ENCODE measurements at regions not wholly inside any gene's neighbourhood (a gene's known extent, or its start where the extent isn't known, plus 50 kb on each side); places are given as distances from the start of the nearest gene placed in this dataset.

DNA sequence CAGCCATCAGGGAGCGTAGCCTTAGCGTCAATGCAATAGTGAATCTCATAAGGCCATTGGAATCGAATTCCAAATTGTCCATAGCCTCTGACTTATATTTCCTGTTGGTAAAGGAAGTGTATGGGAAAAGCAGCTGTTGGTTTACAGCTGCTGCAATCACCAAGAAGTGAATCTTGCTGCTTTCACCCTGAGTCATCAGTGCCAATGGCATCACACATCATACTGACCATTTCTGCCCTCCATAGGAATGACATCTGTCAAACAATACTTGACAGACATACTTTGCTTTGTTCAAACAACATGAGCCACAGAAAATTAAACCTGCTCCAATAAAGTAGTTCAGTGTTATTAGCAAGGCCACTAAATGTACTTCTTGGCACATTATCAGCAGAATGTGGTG, 111.2 kb upstream of the KLHL29 start:
- peak; percentile 43 for DNase-seq (ENCODE audit: low read depth)
- no peak overlapping the region for H3K4me3 ChIP-seq (ENCODE audit: low read depth, low read length)
- H3K36me3 ChIP-seq (ENCODE audit: control insufficient read depth, insufficient read depth, low read length): no peaks in the 10 kb centered on the region
- no peaks in the 10 kb centered on the region for H3K27me3 ChIP-seq (ENCODE audit: control insufficient read depth, insufficient read depth, low read length)
- TF ChIP-seq, protein P1, sequence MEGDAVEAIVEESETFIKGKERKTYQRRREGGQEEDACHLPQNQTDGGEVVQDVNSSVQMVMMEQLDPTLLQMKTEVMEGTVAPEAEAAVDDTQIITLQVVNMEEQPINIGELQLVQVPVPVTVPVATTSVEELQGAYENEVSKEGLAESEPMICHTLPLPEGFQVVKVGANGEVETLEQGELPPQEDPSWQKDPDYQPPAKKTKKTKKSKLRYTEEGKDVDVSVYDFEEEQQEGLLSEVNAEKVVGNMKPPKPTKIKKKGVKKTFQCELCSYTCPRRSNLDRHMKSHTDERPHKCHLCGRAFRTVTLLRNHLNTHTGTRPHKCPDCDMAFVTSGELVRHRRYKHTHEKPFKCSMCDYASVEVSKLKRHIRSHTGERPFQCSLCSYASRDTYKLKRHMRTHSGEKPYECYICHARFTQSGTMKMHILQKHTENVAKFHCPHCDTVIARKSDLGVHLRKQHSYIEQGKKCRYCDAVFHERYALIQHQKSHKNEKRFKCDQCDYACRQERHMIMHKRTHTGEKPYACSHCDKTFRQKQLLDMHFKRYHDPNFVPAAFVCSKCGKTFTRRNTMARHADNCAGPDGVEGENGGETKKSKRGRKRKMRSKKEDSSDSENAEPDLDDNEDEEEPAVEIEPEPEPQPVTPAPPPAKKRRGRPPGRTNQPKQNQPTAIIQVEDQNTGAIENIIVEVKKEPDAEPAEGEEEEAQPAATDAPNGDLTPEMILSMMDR (IDR thresholded peaks at IDR 0.05; ENCODE audit: insufficient read depth, low read length, poor library complexity, severe bottlenecking): no peak

DNA sequence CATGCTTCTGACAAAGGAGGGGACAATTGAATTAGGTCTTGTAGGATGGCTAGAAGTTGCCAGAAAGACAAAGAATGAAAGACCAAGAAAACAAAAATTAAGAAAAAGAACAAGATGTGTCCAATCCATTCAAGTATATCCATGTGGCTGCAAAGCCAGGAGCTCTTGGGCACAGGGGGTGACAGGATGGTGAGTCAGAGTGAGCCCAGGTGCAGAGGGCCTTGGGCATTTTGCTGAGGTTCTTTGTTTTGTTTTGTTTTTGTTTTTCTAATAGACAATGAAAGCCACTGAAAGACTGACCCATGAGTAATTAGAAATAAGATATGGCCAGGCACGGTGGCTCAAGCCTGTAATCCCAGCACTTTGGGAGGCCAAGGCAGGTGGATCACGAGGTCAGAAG, 104.6 kb upstream of the KLHL29 start:
- Histone ChIP-seq H3K4me3 (ENCODE audit: low read depth, low read length) (no peak overlapping the region), H3K27me3 (ENCODE audit: control insufficient read depth, insufficient read depth, low read length) (no peaks in the 10 kb centered on the region), H3K36me3 (ENCODE audit: control insufficient read depth, insufficient read depth, low read length) (no peaks in the 10 kb centered on the region)
- peak; percentile 37 for DNase-seq (ENCODE audit: low read depth)
- TF ChIP-seq, protein P1 (IDR thresholded peaks at IDR 0.05; ENCODE audit: insufficient read depth, low read length, poor library complexity, severe bottlenecking): no peak

DNA sequence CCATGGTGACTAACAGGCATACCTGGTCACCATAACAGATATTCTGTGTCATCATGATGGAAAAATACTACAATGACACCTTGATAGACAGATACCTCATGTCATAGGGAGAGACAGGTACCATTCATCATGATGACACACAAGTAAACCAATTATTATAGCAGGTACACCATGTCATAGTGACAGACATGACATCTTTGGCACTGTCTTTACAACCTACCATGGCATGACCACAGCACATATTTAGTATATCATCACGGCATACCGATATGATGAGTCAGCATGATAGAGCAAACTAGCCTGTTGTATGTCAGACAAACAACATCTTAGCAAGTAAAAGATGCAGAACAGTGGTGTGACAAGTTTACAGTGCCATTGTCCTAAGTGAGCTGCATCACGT, 101.3 kb upstream of the KLHL29 start:
- TF ChIP-seq, protein P1 (IDR thresholded peaks at IDR 0.05; ENCODE audit: insufficient read depth, low read length, poor library complexity, severe bottlenecking): no peak
- DNase-seq (ENCODE audit: low read depth): no peak
- Histone ChIP-seq H3K27me3 (ENCODE audit: control insufficient read depth, insufficient read depth, low read length) (no peaks in the 10 kb centered on the region), H3K4me3 (ENCODE audit: low read depth, low read length) (no peak overlapping the region), H3K36me3 (ENCODE audit: control insufficient read depth, insufficient read depth, low read length) (no peaks in the 10 kb centered on the region)

DNA sequence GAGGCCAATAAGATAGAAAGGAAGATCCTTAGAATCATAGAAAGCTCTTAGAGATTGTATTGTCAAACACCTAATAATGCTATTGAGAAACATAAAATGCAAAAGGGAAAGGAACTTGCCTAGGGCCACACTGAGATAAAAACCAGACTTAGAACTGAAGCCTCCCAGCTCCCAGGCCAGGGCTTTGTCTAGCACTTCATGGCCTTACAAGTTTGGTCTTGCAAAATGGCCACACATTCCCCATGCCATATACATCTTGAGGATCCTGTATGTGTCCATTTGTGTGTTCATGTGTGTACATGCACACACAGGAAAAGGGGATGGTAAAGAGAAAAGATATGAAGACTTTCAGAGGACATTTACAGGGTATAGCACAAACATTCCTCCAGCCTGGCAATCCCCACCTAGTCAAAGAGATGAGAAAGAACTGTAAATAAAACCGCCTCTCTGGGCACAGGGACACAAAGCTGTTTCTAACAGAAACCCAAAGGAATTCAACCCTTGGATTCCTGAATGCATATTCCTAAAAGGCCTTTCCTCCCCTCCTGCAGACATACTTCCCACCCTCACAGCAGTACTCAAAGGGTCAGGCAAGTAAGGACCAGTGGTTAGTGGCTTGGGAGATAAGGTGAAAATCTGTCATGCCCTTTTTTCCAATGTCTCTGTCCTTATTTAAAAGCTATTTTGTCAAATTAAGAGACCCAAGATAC, 99.7 kb upstream of the KLHL29 start:
- TF ChIP-seq, protein P1 (IDR thresholded peaks at IDR 0.05; ENCODE audit: insufficient read depth, low read length, poor library complexity, severe bottlenecking): no peak
- Histone ChIP-seq H3K27me3 (ENCODE audit: control insufficient read depth, insufficient read depth, low read length) (no peaks in the 10 kb centered on the region), H3K4me3 (ENCODE audit: low read depth, low read length) (no peak overlapping the region), H3K36me3 (ENCODE audit: control insufficient read depth, insufficient read depth, low read length) (no peaks in the 10 kb centered on the region)
- DNase-seq (ENCODE audit: low read depth): no peak

DNA sequence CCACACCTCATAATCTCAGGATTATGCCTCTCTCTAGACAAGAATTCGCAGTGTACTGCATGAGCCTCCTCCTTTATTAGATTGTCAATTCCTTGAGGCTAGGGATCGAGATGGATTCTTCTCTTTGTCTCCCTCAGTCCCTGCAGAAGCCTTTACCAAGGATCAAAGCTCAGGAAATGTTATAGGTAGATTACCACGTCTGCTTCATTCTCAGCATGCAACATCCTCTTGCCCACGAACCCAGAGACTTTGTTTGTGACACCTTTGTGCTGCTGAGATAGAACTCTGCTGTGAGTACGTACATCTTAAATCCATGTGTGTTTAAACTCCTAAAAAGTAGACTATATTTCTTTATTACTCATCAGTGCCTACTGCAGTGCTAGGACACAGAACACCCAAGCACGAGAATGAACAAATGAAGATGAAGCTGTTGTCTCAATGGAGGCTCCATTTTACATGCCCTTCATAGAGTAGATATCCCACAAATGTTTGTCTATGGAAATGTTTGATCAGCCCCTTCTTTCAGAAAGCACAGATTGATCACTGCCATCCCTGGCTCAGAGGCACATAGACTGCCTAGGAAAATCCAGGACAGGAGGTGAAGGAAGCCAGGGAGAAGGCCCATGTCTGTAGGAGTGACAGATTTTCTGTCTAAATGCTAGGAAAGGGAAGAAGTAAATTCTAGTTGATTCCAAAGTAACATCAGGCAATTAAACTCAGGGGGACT, 98.8 kb upstream of the KLHL29 start:
- Histone ChIP-seq H3K27me3 (ENCODE audit: control insufficient read depth, insufficient read depth, low read length) (no peaks in the 10 kb centered on the region), H3K36me3 (ENCODE audit: control insufficient read depth, insufficient read depth, low read length) (no peaks in the 10 kb centered on the region), H3K4me3 (ENCODE audit: low read depth, low read length) (no peak overlapping the region)
- no peak for DNase-seq (ENCODE audit: low read depth)
- TF ChIP-seq, protein P1 (IDR thresholded peaks at IDR 0.05; ENCODE audit: insufficient read depth, low read length, poor library complexity, severe bottlenecking): no peak

All from kidney epithelial cell (primary cell).